Endothelial cell of umbilical vein (primary cell): ENCODE measurements at regions not wholly inside any gene's neighbourhood (a gene's known extent, or its start where the extent isn't known, plus 50 kb on each side); places are given as distances from the start of the nearest gene placed in this dataset.

ENCODE experiments used
- BruUV-seq: library from RNA; stranded (reverse); fragments of 400-500 nt; replicated peaks from 2 replicates; lab custom pipeline; 2021; lab: Mats Ljungman, UMichigan
- CTCF ChIA-PET: fragments of 300-600, 350-600 bp; sonication (Branson Sonifier 250); formaldehyde crosslinking; loops from one replicate; lab custom pipeline; 2021; ENCODE audit warnings: antibody characterized with exemption, inconsistent platforms; lab: Charles Lee
- POLR2A ChIA-PET: fragments of 300-600, 350-600 bp; sonication (Branson Sonifier 250); formaldehyde crosslinking; loops from one replicate; lab custom pipeline; 2021; ENCODE audit warnings: antibody characterized with exemption, inconsistent platforms; lab: Charles Lee
- DNase-seq: peaks from one replicate; pipeline ENCODE4 v3.0.0-alpha.2; 2011; ENCODE audit warnings: low read depth, low spot score
- FAIRE-seq: peaks from 2 replicates; lab custom pipeline; 2011; peaks lifted over from hg19 to GRCh38; lab: Jason Lieb, UNC
- H2AFZ ChIP-seq: 2 replicates; pipeline ENCODE4 v1.6.0; 2012; ENCODE audit warnings: low read depth, low read length, control low read depth, inconsistent platforms
- H3K27ac ChIP-seq: 2 replicates; pipeline ENCODE4 v1.5.1; 2011; ENCODE audit warnings: low read depth, mild to moderate bottlenecking, control low read depth, low read length, moderate library complexity; ENCODE audit not compliant: insufficient read depth
- H3K27me3 ChIP-seq, 2 experiments: 2 replicates each; pipeline versions ENCODE4 v1.6.0 to v1.6.1; 2011; ENCODE audit warnings: low read length in 2 of 2, mixed read lengths in 1 of 2; ENCODE audit not compliant: control insufficient read depth in 2 of 2, insufficient read depth in 2 of 2
- H3K36me3 ChIP-seq, 2 experiments: 2 replicates in 1 of 2; 3 replicates in 1 of 2; pipeline ENCODE4 v1.5.1; 2011; ENCODE audit warnings: low read length in 2 of 2, mild to moderate bottlenecking in 1 of 2, moderate library complexity in 1 of 2; ENCODE audit not compliant: control insufficient read depth in 2 of 2, insufficient read depth in 2 of 2; ENCODE audit errors: extremely low read depth in 1 of 2
- H3K4me1 ChIP-seq: 3 replicates; pipeline ENCODE4 v1.5.1; 2011; ENCODE audit warnings: mild to moderate bottlenecking, low read length; ENCODE audit not compliant: control insufficient read depth, insufficient read depth; ENCODE audit errors: extremely low read depth
- H3K4me2 ChIP-seq: 2 replicates; pipeline ENCODE4 v1.6.1; 2011; ENCODE audit warnings: low read length, control low read depth, mixed read lengths; ENCODE audit not compliant: insufficient read depth
- H3K4me3 ChIP-seq, 3 experiments: fragments of 200-600 bp in 1 of 3; sonication (generic), shearing (Covaris generic) in 1 of 3; replicated peaks in 1 of 3; 2 replicates each; pipeline ENCODE4 v1.5.1; 2011 to 2016; ENCODE audit warnings: control low read depth in 3 of 3, low read length in 3 of 3, mild to moderate bottlenecking in 2 of 3, inconsistent platforms in 1 of 3, low read depth in 1 of 3, moderate library complexity in 1 of 3; ENCODE audit not compliant: insufficient read depth in 1 of 3
- H3K79me2 ChIP-seq: 2 replicates; pipeline ENCODE4 v1.6.0; 2012; ENCODE audit warnings: low read length, inconsistent platforms; ENCODE audit not compliant: control insufficient read depth, insufficient read depth
- H3K9ac ChIP-seq: replicated peaks from 2 replicates; pipeline ENCODE3; 2011; ENCODE audit warnings: low read length, control low read depth; ENCODE audit not compliant: insufficient read depth; ENCODE audit errors: extremely low read depth
- H3K9me1 ChIP-seq: replicated peaks from 3 replicates; pipeline ENCODE4 v1.6.0; 2011; ENCODE audit warnings: mild to moderate bottlenecking, low read length; ENCODE audit not compliant: control insufficient read depth, insufficient read depth; ENCODE audit errors: extremely low read depth
- H3K9me3 ChIP-seq: replicated peaks from 2 replicates; pipeline ENCODE4 v1.5.1; 2012; ENCODE audit warnings: low read length, inconsistent platforms; ENCODE audit not compliant: control insufficient read depth, insufficient read depth
- H4K20me1 ChIP-seq: replicated peaks from 2 replicates; pipeline ENCODE3; 2011; ENCODE audit warnings: mild to moderate bottlenecking, low read length; ENCODE audit not compliant: control insufficient read depth, insufficient read depth; ENCODE audit errors: extremely low read depth
- CTCF ChIP-seq, 2 donors: IDR thresholded peaks; 1 replicate in 1 of 2; 2 replicates in 1 of 2; pipeline ENCODE4 v1.5.1; 2011; ENCODE audit warnings: low read length in 2 of 2, mild to moderate bottlenecking in 2 of 2, moderate library complexity in 2 of 2, control low read depth in 1 of 2, inconsistent platforms in 1 of 2, low read depth in 1 of 2; ENCODE audit not compliant: insufficient read depth in 1 of 2; ENCODE audit errors: extremely low read depth in 1 of 2
- FOS ChIP-seq: IDR thresholded peaks from 2 replicates; pipeline ENCODE4 v1.6.1; 2011; ENCODE audit warnings: mild to moderate bottlenecking, low read length, moderate library complexity, borderline replicate concordance; ENCODE audit not compliant: insufficient read depth
- GATA2 ChIP-seq: IDR thresholded peaks from 2 replicates; pipeline ENCODE4 v1.7.0; 2011; ENCODE audit warnings: low read depth, mild to moderate bottlenecking, moderate library complexity, mixed read lengths, low read length; ENCODE audit not compliant: insufficient read length, insufficient read depth
- POLR2AphosphoS5 ChIP-seq: IDR thresholded peaks from 2 replicates; pipeline ENCODE4 v1.6.1; 2012; ENCODE audit warnings: low read depth, mild to moderate bottlenecking, control low read depth, low read length, moderate library complexity; ENCODE audit not compliant: insufficient read depth
- dilution Hi-C: fragments of 300-500 bp; cut with MboI; formaldehyde crosslinking; loops from one replicate; pipeline ENCODE4 v1.15.0; 2019; ENCODE audit warnings: low sequenced_read_pairs; ENCODE audit not compliant: extremely low pct_ligation_motif_present
- intact Hi-C: fragments of 100-400 bp; cut with micrococcal nuclease; formaldehyde crosslinking; loops from one replicate; pipeline ENCODE4 v1.10.0; 2022
- TF ChIP-seq, protein P1 (sequence below): IDR thresholded peaks from 2 replicates; pipeline ENCODE4 v1.6.1; 2011; ENCODE audit not compliant: insufficient read depth, insufficient read length

GRCh38 chr4:53705151-53705764 lies 114.0 kb upstream of the LNX1 start:
- ChIA-PET CTCF (interaction anchor here (0.6 to 3.1 kb wide), 8 partner anchors 11 to 528 kb away, joined by 3 to 80 read pairs (median 10); no protein-coding TSS in a partner anchor), POLR2A (no interaction called here)
- no peak overlapping the region for H3K27ac ChIP-seq
- H3K9ac ChIP-seq = no peak overlapping the region
- no peak overlapping the region for H3K4me3 ChIP-seq
- H3K4me2 ChIP-seq = no peak overlapping the region
- H3K27me3 ChIP-seq = no peaks in the 10 kb centered on the region
- peaks cover 19% of the 10 kb centered on the region for H3K4me1 ChIP-seq
- H3K9me1 ChIP-seq = no peaks in the 10 kb centered on the region
- BruUV-seq = no TSS peak
- TF ChIP-seq POLR2AphosphoS5 (no peak), CTCF (IDR thresholded peaks at IDR 0.05; ENCODE audit: extremely low read depth in 1 of 2, insufficient read depth in 1 of 2, low read depth in 1 of 2, low read length in 2 of 2) (no peak), FOS (no peak), GATA2 (peak; percentile 74)
- TF ChIP-seq, protein P1, sequence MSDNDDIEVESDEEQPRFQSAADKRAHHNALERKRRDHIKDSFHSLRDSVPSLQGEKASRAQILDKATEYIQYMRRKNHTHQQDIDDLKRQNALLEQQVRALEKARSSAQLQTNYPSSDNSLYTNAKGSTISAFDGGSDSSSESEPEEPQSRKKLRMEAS = no peak
- H2AFZ ChIP-seq = no peak overlapping the region
- H3K79me2 ChIP-seq = no peaks in the 10 kb centered on the region
- H4K20me1 ChIP-seq = no peaks in the 10 kb centered on the region
- DNase-seq (no peak), FAIRE-seq (no peak)
- no peaks in the 10 kb centered on the region for H3K36me3 ChIP-seq
- dilution Hi-C loops (no loop called here), intact Hi-C loops (loop anchor here (2.0 to 5.0 kb wide), 2 partner anchors 522 to 688 kb away; no protein-coding TSS in a partner anchor)
- H3K9me3 ChIP-seq = no peaks in the 10 kb centered on the region
